A673 (cell line): ENCODE measurements at regions not wholly inside any gene's neighbourhood (a gene's known extent, or its start where the extent isn't known, plus 50 kb on each side); places are given as distances from the start of the nearest gene placed in this dataset.

Experiments
- BruUV-seq: library from RNA; stranded (reverse); fragments of 400-500 nt; replicated peaks from 2 replicates; lab custom pipeline; 2021; lab: Mats Ljungman, UMichigan
- CTCF ChIA-PET: fragments of 300-600 bp; sonication (Branson Sonifier 250); formaldehyde crosslinking; loops from one replicate; lab custom pipeline; 2022; ENCODE audit warnings: antibody characterized with exemption; lab: Charles Lee
- POLR2A ChIA-PET: fragments of 300-600 bp; sonication (Branson Sonifier 250); formaldehyde crosslinking; loops from one replicate; lab custom pipeline; 2022; ENCODE audit warnings: antibody characterized with exemption; ENCODE audit not compliant: low non-redundant PET; lab: Charles Lee
- DNase-seq: peaks from one replicate; pipeline ENCODE4 v3.0.0-alpha.2; 2015; ENCODE audit warnings: low spot score
- H3K27ac ChIP-seq: fragments of 200-600 bp; sonication (generic); 2 replicates; pipeline ENCODE4 v1.5.1; 2016; ENCODE audit warnings: mixed run types, low read depth, mild to moderate bottlenecking, mixed read lengths, antibody characterized with exemption, low read length; ENCODE audit not compliant: poor library complexity, severe bottlenecking
- H3K27me3 ChIP-seq: fragments of 200-600 bp; sonication (generic); replicated peaks from 2 replicates; pipeline ENCODE4 v1.6.1; 2017; ENCODE audit warnings: mixed run types, low read depth, mild to moderate bottlenecking, mixed read lengths, antibody characterized with exemption, low read length; ENCODE audit not compliant: insufficient read depth, poor library complexity
- H3K36me3 ChIP-seq: fragments of 200-600 bp; sonication (generic); 2 replicates; pipeline ENCODE4 v1.6.1; 2016; ENCODE audit warnings: mixed run types, mild to moderate bottlenecking, mixed read lengths, antibody characterized with exemption, low read length; ENCODE audit not compliant: insufficient read depth, poor library complexity, severe bottlenecking
- H3K4me1 ChIP-seq: fragments of 200-600 bp; sonication (generic); 2 replicates; pipeline ENCODE4 v1.6.1; 2017; ENCODE audit warnings: mixed run types, mild to moderate bottlenecking, mixed read lengths, antibody characterized with exemption, low read length; ENCODE audit not compliant: insufficient read depth, poor library complexity, severe bottlenecking
- H3K4me3 ChIP-seq: fragments of 200-600 bp; sonication (generic); 2 replicates; pipeline ENCODE4 v1.5.1; 2016; ENCODE audit warnings: low read depth, mixed run types, mild to moderate bottlenecking, mixed read lengths, low read length; ENCODE audit not compliant: poor library complexity, severe bottlenecking
- H3K9me3 ChIP-seq: fragments of 200-600 bp; sonication (generic); 2 replicates; pipeline ENCODE4 v1.6.1; 2016; ENCODE audit warnings: mixed run types, low read depth, mild to moderate bottlenecking, mixed read lengths, antibody characterized with exemption, low read length; ENCODE audit not compliant: poor library complexity, severe bottlenecking
- EZH2 ChIP-seq: fragments of 200-600 bp; sonication (generic); IDR thresholded peaks from 2 replicates; pipeline ENCODE4 v1.6.1; 2017; ENCODE audit warnings: borderline replicate concordance, low read depth, mild to moderate bottlenecking, mixed read lengths, antibody characterized with exemption, low read length; ENCODE audit not compliant: poor library complexity, severe bottlenecking
- intact Hi-C: fragments of 100-400 bp; cut with micrococcal nuclease; formaldehyde crosslinking; loops from one replicate; pipeline ENCODE4 v1.10.0; 2022; ENCODE audit not compliant: unreplicated experiment
- TF ChIP-seq, protein P1 (sequence below): fragments of 300-800, 200-600 bp; sonication (generic); conservative IDR thresholded peaks from 2 replicates; pipeline ENCODE4 v1.5.1; 2017; ENCODE audit warnings: low read depth, mild to moderate bottlenecking, antibody characterized with exemption, low read length, moderate library complexity, mixed read lengths

DNA sequence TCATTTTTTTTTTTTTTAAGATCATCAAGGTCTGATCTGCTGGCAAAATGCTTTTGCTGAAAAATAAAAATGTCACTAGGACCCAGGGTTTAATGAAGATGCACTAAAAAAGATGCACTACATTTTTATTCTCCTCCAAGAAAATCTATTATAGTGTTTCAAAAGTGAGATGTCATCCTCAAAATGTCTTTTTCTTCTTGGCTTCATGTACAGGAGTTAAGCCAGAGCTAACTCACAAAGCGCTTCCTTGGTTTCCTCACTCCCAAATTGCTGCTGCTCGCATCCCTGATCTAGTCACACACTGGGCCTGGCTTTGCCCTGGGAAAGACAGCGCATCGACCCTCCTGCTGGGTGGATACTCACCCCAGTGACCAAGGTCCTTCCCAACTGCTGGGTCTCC, 113.4 kb upstream of the CCDC68 start:
- POLR2A ChIA-PET, result no interaction called here
- H3K27me3 ChIP-seq, result peaks cover 75% of the 10 kb centered on the region
- no peak overlapping the region for H3K4me3 ChIP-seq
- TF ChIP-seq EZH2, result no peak
- CTCF ChIA-PET, result no interaction called here
- H3K9me3 ChIP-seq, result no peaks in the 10 kb centered on the region
- intact Hi-C loops, result no loop called here
- H3K4me1 ChIP-seq, result no peaks in the 10 kb centered on the region
- DNase-seq, result no peak
- BruUV-seq, result no TSS peak
- no peak overlapping the region for H3K27ac ChIP-seq
- no peaks in the 10 kb centered on the region for H3K36me3 ChIP-seq

DNA sequence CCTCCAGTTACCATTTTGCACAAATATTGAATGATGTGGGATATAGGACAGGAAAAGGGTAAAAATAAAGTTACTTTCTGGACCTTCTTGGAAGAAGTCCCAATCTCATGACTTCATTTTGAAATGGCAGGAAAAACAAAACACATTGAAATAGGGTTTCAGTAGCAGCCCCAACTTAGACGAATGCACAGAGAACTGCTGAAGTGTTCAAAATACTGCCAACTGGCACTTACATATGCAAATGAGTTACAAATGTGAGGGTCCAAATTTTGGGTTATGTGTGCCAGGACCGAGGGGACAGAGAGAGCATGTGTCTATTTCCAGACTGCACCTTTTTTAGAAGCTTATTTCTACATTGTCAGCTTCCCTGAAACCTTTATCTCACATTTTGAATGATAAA, 112.9 kb upstream of the CCDC68 start:
- POLR2A ChIA-PET, result no interaction called here
- no peak for TF ChIP-seq EZH2
- TF ChIP-seq, protein P1, sequence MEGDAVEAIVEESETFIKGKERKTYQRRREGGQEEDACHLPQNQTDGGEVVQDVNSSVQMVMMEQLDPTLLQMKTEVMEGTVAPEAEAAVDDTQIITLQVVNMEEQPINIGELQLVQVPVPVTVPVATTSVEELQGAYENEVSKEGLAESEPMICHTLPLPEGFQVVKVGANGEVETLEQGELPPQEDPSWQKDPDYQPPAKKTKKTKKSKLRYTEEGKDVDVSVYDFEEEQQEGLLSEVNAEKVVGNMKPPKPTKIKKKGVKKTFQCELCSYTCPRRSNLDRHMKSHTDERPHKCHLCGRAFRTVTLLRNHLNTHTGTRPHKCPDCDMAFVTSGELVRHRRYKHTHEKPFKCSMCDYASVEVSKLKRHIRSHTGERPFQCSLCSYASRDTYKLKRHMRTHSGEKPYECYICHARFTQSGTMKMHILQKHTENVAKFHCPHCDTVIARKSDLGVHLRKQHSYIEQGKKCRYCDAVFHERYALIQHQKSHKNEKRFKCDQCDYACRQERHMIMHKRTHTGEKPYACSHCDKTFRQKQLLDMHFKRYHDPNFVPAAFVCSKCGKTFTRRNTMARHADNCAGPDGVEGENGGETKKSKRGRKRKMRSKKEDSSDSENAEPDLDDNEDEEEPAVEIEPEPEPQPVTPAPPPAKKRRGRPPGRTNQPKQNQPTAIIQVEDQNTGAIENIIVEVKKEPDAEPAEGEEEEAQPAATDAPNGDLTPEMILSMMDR, result no peak
- Histone ChIP-seq H3K9me3 (no peaks in the 10 kb centered on the region), H3K4me1 (no peaks in the 10 kb centered on the region), H3K36me3 (no peaks in the 10 kb centered on the region), H3K4me3 (no peak overlapping the region), H3K27ac (no peak overlapping the region), H3K27me3 (peaks cover 70% of the 10 kb centered on the region)
- CTCF ChIA-PET, result no interaction called here
- DNase-seq, result no peak
- no TSS peak for BruUV-seq
- intact Hi-C loops, result no loop called here

DNA sequence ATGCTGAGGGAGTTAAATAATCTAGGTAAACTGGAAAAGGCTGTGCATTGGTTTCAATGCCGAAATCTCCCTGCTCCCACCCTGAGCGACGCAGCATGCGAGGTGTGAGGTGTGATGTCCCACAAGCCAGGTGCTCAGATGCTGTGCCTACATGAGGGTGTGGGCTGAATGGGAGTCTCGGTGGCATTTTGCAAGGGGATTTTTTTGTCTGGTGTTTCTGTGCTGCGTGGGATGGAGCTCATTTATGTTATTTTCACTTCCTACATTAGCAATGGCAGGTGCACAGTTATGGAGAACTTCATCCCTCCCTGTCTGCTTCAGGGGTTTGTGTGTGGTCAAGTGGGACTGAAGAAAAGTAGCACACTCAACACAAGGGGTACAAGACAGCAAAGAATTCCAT, 110.2 kb upstream of the CCDC68 start:
- CTCF ChIA-PET, result no interaction called here
- H3K4me1 ChIP-seq, result no peaks in the 10 kb centered on the region
- H3K9me3 ChIP-seq, result no peaks in the 10 kb centered on the region
- POLR2A ChIA-PET, result no interaction called here
- no peak overlapping the region for H3K27ac ChIP-seq
- BruUV-seq, result no TSS peak
- H3K36me3 ChIP-seq, result no peaks in the 10 kb centered on the region
- intact Hi-C loops, result no loop called here
- TF ChIP-seq, protein P1, result no peak
- TF ChIP-seq EZH2, result no peak
- no peak overlapping the region for H3K4me3 ChIP-seq
- H3K27me3 ChIP-seq, result peaks cover 50% of the 10 kb centered on the region
- DNase-seq, result no peak

DNA sequence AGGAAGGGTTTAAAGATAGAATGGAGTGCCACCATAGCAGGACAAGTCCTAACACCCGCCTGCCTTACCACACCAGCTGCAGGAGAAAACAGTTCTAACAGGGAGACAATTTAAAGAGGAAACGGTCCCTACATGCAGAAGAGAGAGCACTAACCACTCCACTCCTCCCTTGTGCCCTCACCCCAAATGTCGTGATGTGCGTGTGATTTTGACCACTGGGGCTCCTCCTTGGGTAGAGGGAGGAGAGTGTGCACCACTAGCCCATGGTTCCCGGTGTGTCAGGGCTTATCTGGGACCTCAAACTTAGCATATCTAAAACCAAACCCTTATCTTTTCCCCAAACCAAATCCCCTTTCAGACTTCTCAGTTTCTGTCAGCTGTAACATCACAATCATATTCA, 105.5 kb upstream of the CCDC68 start:
- ChIA-PET CTCF (no interaction called here), POLR2A (no interaction called here)
- Histone ChIP-seq H3K36me3 (no peaks in the 10 kb centered on the region), H3K9me3 (no peaks in the 10 kb centered on the region), H3K4me1 (no peaks in the 10 kb centered on the region), H3K4me3 (no peak overlapping the region), H3K27me3 (peaks cover 7% of the 10 kb centered on the region), H3K27ac (no peak overlapping the region)
- DNase-seq, result no peak
- BruUV-seq, result no TSS peak
- intact Hi-C loops, result no loop called here
- TF ChIP-seq, protein P1, result no peak
- no peak for TF ChIP-seq EZH2
